Upper lobe of left lung (tissue), 4 donors: ENCODE measurements at regions not wholly inside any gene's neighbourhood (a gene's known extent, or its start where the extent isn't known, plus 50 kb on each side); places are given as distances from the start of the nearest gene placed in this dataset.

Experiments
- POLR2A ChIP-seq, 4 donors: fragments of 450-650 bp; IDR thresholded peaks; one replicate each; pipeline ENCODE4 v1.5.1; 2016 to 2017; ENCODE audit warnings: antibody characterized with exemption in 4 of 4, mild to moderate bottlenecking in 2 of 4
- POLR2AphosphoS5 ChIP-seq, 2 donors: sonication (generic); formaldehyde crosslinking; IDR thresholded peaks; one replicate each; pipeline ENCODE4 v1.5.1; 2017; ENCODE audit warnings: antibody characterized with exemption in 2 of 2
- TF ChIP-seq, protein P1 (sequence below), 6 experiments: fragments of 450-650 bp in 4 of 6; fragments of 200-600 bp in 2 of 6; sonication (generic) in 2 of 6; IDR thresholded peaks; one replicate each; pipeline ENCODE4 v1.5.1; 2016 to 2019; ENCODE audit warnings: antibody characterized with exemption in 6 of 6

GRCh38 chr1:4393191-4393590, 261.2 kb upstream of the AJAP1 start:
- TF ChIP-seq, protein P1, sequence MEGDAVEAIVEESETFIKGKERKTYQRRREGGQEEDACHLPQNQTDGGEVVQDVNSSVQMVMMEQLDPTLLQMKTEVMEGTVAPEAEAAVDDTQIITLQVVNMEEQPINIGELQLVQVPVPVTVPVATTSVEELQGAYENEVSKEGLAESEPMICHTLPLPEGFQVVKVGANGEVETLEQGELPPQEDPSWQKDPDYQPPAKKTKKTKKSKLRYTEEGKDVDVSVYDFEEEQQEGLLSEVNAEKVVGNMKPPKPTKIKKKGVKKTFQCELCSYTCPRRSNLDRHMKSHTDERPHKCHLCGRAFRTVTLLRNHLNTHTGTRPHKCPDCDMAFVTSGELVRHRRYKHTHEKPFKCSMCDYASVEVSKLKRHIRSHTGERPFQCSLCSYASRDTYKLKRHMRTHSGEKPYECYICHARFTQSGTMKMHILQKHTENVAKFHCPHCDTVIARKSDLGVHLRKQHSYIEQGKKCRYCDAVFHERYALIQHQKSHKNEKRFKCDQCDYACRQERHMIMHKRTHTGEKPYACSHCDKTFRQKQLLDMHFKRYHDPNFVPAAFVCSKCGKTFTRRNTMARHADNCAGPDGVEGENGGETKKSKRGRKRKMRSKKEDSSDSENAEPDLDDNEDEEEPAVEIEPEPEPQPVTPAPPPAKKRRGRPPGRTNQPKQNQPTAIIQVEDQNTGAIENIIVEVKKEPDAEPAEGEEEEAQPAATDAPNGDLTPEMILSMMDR (IDR thresholded peaks at IDR 0.05), result no peak
- TF ChIP-seq POLR2A (IDR thresholded peaks at IDR 0.05) (no peak), POLR2AphosphoS5 (IDR thresholded peaks at IDR 0.05) (no peak)
